ENCODE measurements at regions not wholly inside any gene's neighbourhood (a gene's known extent, or its start where the extent isn't known, plus 50 kb on each side); places are given as distances from the start of the nearest gene placed in this dataset.

GRCh38 chr3:16704941-16705340 lies 99.7 kb upstream of the DAZL start:
- Histone ChIP-seq H4K20me1 (replicated peaks; ENCODE audit: control insufficient read depth, insufficient read depth, low read length) (0 out of 2 replicates have a peak, but pooled peaks cover 3% of the 10 kb centered on the region), H3K36me3 (ENCODE audit: control insufficient read depth, insufficient read depth, low read length) (no peaks in the 10 kb centered on the region), H3K27ac (ENCODE audit: extremely low read depth, low read depth, low read length) (no peak overlapping the region), H3K9me3 (replicated peaks; ENCODE audit: control insufficient read depth, insufficient read depth, low read depth, low read length) (no peaks in the 10 kb centered on the region), H3K4me3 (no peak overlapping the region), H3K4me2 (ENCODE audit: insufficient read depth, low read length) (no peak overlapping the region), H3K9ac (ENCODE audit: insufficient read depth in 1 of 2, low read depth in 2 of 2, low read length in 2 of 2) (no peak overlapping the region), H3K79me2 (ENCODE audit: control insufficient read depth, insufficient read depth, low read length) (no peaks in the 10 kb centered on the region), H3K27me3 (ENCODE audit: control insufficient read depth in 2 of 2, insufficient read depth in 2 of 2, low read length in 2 of 2) (peaks cover 0 to 5% of the 10 kb centered on the region in 2 experiments; a peak in 2 of 5 replicates), H3K9me1 (ENCODE audit: control insufficient read depth, insufficient read depth, low read length) (no peaks in the 10 kb centered on the region), H3K4me1 (replicated peaks in 1 of 2; ENCODE audit: control insufficient read depth in 2 of 2, insufficient read depth in 2 of 2, low read length in 2 of 2) (no peaks in the 10 kb centered on the region), H2AFZ (ENCODE audit: low read depth, low read length) (no peak overlapping the region)
- intact Hi-C loops (cut with micrococcal nuclease) = no loop called here
- in situ Hi-C loops (cut with MboI) = no loop called here
- DNase-seq (ENCODE audit: extremely low read depth in 1 of 4, low spot score in 3 of 4) (no peak), ATAC-seq (no peak), FAIRE-seq (no peak)
- WGBS (ENCODE audit: insufficient coverage, low coverage, missing lambda C conversion rate) = 0% methylated on average over 2 of the region's 2 CpGs
- ChIA-PET CTCF (ENCODE audit: low intra/inter-chr PET ratio) (no interaction called here), POLR2A (interaction anchor here (0.6 to 0.8 kb wide), 2 partner anchors 10 to 583 kb away, joined by 3 to 4 read pairs; no protein-coding TSS in a partner anchor)
- BruUV-seq (replicated peaks) = no TSS peak
- no peak for TF ChIP-seq ZFPM2 (CRISPR knock-in tag; IDR thresholded peaks at IDR 0.05)
- TF ChIP-seq FOXA1 (IDR thresholded peaks at IDR 0.05; ENCODE audit: borderline replicate concordance) = no peak
- TF ChIP-seq SMARCE1 (IDR thresholded peaks at IDR 0.05) = no peak
- no peak for TF ChIP-seq MED1 (CRISPR knock-in tag; IDR thresholded peaks at IDR 0.05; ENCODE audit: borderline replicate concordance)
- TF ChIP-seq FOXO4 (CRISPR knock-in tag; IDR thresholded peaks at IDR 0.05) = no peak
- TF ChIP-seq SP1 (CRISPR knock-in tag; IDR thresholded peaks at IDR 0.05) = no peak
- TF ChIP-seq ZFP30 (CRISPR knock-in tag; IDR thresholded peaks at IDR 0.05; ENCODE audit: borderline replicate concordance) = no peak
- no peak for TF ChIP-seq MCM5 (IDR thresholded peaks at IDR 0.05; ENCODE audit: low read depth)
- TF ChIP-seq EZH2 (IDR thresholded peaks at IDR 0.05; ENCODE audit: borderline replicate concordance, low read depth, low read length) = no peak
- TF ChIP-seq SMARCA4 (IDR thresholded peaks at IDR 0.05) = no peak
- no peak for TF ChIP-seq ZNF384 (IDR thresholded peaks at IDR 0.05; ENCODE audit: low read depth, low read length)
- TF ChIP-seq ID3 (CRISPR knock-in tag; IDR thresholded peaks at IDR 0.05) = no peak
- no peak for TF ChIP-seq ID3 (tag; IDR thresholded peaks at IDR 0.05)
- no peak for TF ChIP-seq RBM34 (IDR thresholded peaks at IDR 0.05; ENCODE audit: borderline replicate concordance, insufficient read depth, low read length)
- no peak for TF ChIP-seq RAD21 (CRISPR knock-in tag; conservative IDR thresholded peaks at IDR 0.05 in 1 of 2, IDR thresholded peaks at IDR 0.05 in 1 of 2)
- no peak for TF ChIP-seq RFX5 (IDR thresholded peaks at IDR 0.05; ENCODE audit: low read depth, low read length)
- TF ChIP-seq ZBTB12 (CRISPR knock-in tag; IDR thresholded peaks at IDR 0.05) = no peak
- TF ChIP-seq NBN (IDR thresholded peaks at IDR 0.05; ENCODE audit: low read depth) = no peak
- no peak for TF ChIP-seq CTCF (IDR thresholded peaks at IDR 0.05 in 2 of 3, conservative IDR thresholded peaks at IDR 0.05 in 1 of 3; ENCODE audit: insufficient read depth in 2 of 3, low read depth in 1 of 3, low read length in 3 of 3)

All from K562 (cell line).